ENCODE measurements at regions not wholly inside any gene's neighbourhood (a gene's known extent, or its start where the extent isn't known, plus 50 kb on each side); places are given as distances from the start of the nearest gene placed in this dataset.

DNA sequence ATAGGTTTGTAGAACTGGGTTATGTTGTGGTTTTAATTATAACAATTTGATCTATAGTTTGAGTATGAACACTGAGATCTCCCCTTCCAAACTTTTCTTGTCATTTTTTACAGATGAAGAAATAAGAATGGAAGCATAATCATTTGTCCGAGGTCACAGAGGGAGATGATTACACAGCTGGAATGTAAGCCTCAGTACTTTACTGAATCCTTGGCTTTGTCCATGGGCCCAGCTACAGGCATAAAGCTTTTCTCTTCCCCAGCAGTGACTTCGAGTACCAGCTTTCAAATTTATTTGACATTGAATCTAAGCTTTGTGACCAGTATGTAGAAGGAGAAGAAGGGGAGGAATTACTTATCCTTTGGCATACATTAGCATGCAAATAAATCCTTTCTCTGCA is 80.9 kb upstream of the DCBLD2 start:
- no peak for DNase-seq

GRCh38 chr3:98980915-98981596 is 79.6 kb upstream of the DCBLD2 start:
- DNase-seq = peak in 1 of 5 experiments; percentile 61

DNA sequence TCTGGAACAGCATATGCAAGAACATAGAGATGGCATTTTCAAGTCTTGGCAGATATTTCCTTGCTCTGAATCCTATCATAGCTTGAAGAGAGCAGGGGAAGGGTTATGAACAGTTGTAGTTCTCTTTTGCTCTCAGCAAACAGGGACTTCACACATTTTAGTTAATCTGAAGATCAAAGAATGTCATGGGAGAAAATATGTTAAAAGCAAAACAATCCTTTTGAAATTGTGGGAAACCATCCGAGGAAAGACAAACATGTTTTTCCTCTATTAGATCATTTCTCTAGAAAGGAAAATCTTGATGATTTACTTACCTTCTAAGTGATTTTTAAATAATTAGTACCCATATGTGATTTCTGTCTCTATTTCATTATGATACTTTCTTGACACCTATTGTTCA is 77.8 kb upstream of the DCBLD2 start:
- no peak for DNase-seq

DNA sequence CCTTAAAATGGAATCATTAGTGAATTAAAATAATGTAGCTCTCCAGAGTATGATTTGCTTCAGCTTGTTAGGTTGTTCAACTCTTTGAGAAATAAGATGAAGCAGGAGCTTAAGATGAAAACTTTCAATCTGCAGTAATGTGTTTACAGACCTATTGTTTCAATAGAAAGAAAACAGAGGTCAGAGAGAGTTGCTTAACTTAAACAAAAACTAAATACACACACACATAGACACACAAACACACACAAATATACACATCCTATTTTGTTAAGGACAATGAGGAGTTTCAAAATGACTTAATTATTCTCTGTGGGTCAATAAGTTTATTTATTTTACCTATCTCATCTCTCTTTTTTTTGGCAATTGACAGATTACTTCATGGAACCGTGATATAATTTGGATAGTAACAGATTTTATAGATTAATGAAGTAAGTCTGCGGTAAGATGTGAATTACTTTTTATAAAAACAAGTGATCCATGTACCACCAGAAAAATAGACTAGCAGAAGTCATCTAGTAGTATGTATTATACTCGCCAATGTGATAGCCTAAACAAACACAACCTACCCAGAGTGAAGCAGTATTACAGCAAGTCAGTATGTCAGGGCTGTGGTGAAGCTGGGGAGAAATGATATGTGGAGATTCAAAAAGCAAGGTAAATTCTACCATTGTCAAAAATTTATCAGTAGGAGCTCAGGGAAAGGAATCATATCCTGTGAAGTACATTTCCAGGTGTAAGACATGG is 76.7 kb upstream of the DCBLD2 start:
- no peak for DNase-seq

DNA sequence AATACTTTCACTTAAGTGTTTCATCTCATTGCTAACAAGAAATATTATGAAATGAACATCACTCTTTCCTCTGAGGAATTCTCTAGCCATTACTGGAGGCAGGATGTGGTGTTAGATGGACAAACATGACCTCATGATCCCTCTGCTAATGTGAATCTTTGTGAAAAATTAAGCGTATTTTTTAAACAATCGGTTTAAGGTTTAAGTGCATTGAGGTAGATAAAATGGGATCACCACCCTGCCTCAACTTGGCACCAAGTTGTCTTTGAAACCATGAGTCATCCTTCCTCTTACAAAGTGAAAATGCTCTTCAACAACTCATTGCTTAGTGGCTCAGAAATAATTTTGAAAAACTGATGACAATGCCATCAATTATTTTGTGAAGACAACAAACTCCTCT is 76.0 kb upstream of the DCBLD2 start:
- DNase-seq = no peak

DNA sequence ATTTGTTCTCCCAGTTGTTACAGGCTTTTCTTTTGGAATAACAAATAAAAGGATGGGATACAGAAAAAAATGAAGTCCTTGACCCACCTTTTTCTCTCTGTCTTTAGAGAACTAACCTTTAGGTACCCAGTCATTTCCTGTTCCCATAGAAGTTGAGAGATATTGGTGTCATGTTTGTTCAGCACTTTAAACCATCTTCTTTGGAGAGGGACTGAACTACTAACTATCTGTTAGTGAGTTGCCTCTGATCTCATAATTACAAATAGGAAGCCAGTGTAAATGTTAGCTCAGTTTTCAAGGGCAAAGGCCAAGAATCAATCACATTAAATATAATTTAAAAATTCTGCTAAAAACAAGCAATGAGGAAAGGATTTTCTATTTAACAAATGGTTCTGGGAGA is 72.9 kb upstream of the DCBLD2 start:
- no peak for DNase-seq

DNA sequence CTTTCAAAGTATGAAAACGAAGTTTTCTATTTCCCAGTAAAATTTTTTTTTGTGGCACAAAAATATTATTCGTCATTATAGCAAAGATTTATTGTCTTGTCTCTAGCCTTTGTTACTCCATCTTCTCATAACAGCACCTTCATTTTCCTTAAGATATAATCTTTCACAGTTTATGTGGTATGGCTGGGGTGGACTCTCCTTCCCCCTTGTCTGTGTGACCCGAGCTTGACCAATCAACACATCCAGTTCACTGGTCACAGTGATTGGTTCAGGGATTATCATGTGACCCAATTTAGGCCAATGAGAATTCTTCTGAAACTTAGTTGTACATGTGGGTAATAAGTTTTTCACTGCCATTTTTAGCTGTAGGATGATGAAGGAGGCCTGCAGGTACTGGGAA is 71.2 kb upstream of the DCBLD2 start:
- no peak for DNase-seq

DNA sequence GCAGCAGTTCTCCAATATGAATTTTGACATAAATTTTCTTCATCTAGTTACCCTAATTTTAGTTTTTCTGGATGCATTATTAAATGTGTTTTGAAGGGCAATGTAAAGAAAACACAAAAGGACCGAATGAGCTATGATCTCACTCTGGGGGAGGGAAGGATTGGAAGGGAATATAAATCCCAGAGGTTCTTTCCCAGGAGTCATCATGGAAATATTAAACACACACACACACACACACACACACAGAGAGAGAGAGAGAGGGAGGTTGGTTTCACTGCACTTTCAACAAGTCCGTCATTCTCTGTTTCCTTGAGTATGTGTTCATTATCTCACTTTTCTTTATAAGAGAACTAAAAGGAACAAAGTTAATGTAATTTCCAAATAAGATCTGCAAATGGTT is 70.7 kb upstream of the DCBLD2 start:
- DNase-seq = no peak

DNA sequence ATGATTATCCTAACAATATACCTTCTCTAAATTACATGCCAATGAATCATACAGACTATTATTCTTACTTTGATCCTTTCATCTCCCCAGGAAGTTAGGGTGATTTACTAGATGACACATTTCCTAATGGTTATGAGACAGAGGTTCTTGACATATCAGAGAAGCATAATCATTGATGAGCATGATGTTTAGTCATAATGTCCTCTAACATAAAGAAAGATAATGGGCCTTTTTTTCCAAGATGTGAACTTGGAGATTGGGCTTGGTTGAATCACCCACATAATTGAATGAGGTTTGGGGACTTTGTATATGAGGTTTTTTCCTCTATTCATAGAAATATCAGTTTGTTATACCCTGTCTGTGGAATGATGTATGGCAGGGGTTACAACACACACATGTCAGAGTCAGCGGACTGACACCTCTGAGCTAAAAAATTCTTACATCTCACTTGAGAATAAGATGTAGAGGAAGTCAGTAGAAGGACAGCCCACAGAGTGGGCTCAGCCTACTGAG is 69.7 kb upstream of the DCBLD2 start:
- DNase-seq = no peak

GRCh38 chr3:98969295-98969694 is 67.8 kb upstream of the DCBLD2 start:
- no peak for DNase-seq

- no peak for DNase-seq
Measured at GRCh38 chr3:98968824-98969223, 67.3 kb upstream of the DCBLD2 start.

- no peak for DNase-seq
Measured at GRCh38 chr3:98968347-98968746, 66.9 kb upstream of the DCBLD2 start.

GRCh38 chr3:98967758-98968157 is 66.3 kb upstream of the DCBLD2 start:
- DNase-seq = no peak

GRCh38 chr3:98966862-98967546 is 65.5 kb upstream of the DCBLD2 start:
- DNase-seq = no peak

- peak in 1 of 5 experiments; percentile 9 for DNase-seq
Measured at GRCh38 chr3:98966434-98966833, 64.9 kb upstream of the DCBLD2 start.

GRCh38 chr3:98964784-98965183 is 63.3 kb upstream of the DCBLD2 start:
- no peak for DNase-seq

- no peak for DNase-seq
Measured at GRCh38 chr3:98963546-98963945, 62.1 kb upstream of the DCBLD2 start.

DNA sequence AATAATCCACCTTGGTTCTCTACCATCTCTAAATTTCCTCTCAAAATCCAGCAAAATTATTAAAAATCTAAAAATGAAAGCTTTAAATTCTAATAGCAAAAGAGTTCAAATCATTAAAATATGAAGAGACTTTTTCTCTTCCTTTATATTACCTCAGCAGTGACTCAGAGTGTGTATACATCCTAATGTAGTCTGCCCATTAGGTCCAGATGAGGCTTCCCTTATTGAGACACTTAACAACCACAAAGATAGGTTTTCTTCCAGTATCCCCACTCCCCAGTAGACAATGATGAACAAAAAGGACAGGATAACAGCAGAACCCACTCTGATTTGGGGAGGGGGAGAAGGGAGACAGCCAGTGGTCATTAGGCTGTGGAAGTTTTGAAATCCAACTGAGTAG is 61.5 kb upstream of the DCBLD2 start:
- no peak for DNase-seq

GRCh38 chr3:98962189-98962930 is 60.9 kb upstream of the DCBLD2 start:
- no peak for DNase-seq

- DNase-seq = no peak
Measured at GRCh38 chr3:98961161-98962155, 60.0 kb upstream of the DCBLD2 start.

- no peak for DNase-seq
Measured at GRCh38 chr3:98957681-98958080, 56.2 kb upstream of the DCBLD2 start.

- DNase-seq = no peak
Measured at GRCh38 chr3:98956008-98956407, 54.5 kb upstream of the DCBLD2 start.

Data from T-helper 2 cell (primary cell).